Choroid plexus epithelial cell (primary cell): ENCODE measurements at regions not wholly inside any gene's neighbourhood (a gene's known extent, or its start where the extent isn't known, plus 50 kb on each side); places are given as distances from the start of the nearest gene placed in this dataset.

Source experiments
- DNase-seq: peaks from one replicate; pipeline ENCODE4 v3.0.0-alpha.2; 2010; ENCODE audit warnings: low read depth
- H3K4me3 ChIP-seq: 2 replicates; pipeline ENCODE4 v1.5.1; 2011; ENCODE audit warnings: low read depth, mild to moderate bottlenecking, control low read depth, low read length, moderate library complexity
- TF ChIP-seq, protein P1 (sequence below): conservative IDR thresholded peaks from 2 replicates; pipeline ENCODE4 v1.5.1; 2011; ENCODE audit warnings: low read depth, mild to moderate bottlenecking, control low read depth, inconsistent platforms, low read length, moderate library complexity

DNA sequence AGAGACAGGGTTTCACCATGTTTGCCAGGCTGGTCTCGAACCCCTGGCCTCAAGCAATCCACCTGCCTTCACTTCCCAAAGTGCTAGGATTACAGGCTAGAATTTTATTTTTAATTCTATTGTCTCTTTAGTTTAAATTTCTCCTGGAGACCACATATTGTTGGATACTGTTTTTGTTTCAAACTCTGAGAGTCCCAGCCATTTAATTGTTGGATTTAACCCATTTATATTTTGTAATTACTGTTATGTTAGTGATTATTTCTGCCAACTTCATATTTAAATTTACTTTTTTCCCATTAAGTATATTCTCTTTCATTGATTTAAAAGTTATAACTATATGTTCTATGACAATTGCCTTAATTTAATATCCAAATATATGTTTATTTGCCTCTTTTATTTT, 185.6 kb downstream of the ZNF248 start:
- DNase-seq: no peak
- H3K4me3 ChIP-seq: no peak overlapping the region
- TF ChIP-seq, protein P1, sequence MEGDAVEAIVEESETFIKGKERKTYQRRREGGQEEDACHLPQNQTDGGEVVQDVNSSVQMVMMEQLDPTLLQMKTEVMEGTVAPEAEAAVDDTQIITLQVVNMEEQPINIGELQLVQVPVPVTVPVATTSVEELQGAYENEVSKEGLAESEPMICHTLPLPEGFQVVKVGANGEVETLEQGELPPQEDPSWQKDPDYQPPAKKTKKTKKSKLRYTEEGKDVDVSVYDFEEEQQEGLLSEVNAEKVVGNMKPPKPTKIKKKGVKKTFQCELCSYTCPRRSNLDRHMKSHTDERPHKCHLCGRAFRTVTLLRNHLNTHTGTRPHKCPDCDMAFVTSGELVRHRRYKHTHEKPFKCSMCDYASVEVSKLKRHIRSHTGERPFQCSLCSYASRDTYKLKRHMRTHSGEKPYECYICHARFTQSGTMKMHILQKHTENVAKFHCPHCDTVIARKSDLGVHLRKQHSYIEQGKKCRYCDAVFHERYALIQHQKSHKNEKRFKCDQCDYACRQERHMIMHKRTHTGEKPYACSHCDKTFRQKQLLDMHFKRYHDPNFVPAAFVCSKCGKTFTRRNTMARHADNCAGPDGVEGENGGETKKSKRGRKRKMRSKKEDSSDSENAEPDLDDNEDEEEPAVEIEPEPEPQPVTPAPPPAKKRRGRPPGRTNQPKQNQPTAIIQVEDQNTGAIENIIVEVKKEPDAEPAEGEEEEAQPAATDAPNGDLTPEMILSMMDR: no peak

DNA sequence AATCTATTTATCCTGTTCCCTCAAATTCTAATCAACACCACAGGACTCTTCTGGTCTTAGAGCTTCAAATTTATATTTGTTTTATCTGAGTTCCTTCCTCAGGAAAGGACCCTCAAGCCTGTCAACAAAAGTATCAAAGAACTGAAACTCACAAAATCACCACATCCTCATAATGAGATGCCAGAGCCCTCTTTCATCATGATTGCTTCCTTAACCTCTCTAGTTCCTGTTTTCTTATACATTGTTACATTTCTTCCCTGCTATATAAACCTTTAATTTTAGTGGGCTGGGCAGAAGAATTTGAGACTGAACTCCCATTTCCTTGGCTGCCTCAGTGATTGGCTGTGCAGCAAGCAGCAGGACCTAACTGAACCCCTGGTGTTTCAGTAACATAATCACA, 189.7 kb downstream of the ZNF248 start:
- DNase-seq: no peak
- TF ChIP-seq, protein P1: no peak
- no peak overlapping the region for H3K4me3 ChIP-seq

DNA sequence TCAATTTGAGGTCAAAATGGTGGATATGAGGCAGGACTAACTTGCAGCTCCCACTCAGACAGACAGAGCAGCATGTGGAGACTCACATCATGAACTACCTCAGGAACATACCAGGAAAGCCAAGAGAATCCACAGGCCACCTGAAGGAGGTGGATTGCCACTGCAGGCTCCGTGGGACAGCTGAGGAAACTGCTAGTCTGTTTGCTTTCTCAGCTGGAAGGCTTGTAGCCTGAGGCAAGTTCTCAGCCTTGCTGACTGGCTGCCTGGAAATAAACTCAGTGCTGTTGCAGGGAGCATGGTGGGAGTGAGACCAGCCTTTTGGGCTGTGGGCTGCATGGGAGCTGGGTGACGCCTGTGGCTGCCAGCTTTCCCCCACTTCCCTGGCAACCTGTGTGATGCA, 202.9 kb downstream of the ZNF248 start:
- H3K4me3 ChIP-seq: no peak overlapping the region
- DNase-seq: no peak
- TF ChIP-seq, protein P1: no peak

DNA sequence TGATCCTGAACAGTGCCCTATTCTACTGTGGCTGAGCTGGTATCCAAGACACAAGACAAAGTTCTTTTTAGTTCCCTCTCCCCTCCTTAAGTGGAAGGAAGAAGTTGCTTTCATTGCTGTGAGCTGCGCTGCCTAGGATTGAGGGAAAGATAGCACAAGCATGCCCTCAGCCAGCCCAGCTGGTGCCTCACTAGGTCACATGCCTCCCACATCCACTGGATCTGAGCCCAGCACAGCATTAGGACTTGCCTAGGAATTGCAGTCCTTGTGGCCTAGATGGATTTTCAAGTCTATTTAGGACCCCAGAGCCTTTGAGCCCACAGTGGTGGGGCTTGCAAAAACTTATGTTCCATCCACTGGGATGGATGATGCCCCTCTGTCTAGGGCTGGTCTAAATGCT, 214.2 kb downstream of the ZNF248 start:
- H3K4me3 ChIP-seq: no peak overlapping the region
- TF ChIP-seq, protein P1: no peak
- no peak for DNase-seq

DNA sequence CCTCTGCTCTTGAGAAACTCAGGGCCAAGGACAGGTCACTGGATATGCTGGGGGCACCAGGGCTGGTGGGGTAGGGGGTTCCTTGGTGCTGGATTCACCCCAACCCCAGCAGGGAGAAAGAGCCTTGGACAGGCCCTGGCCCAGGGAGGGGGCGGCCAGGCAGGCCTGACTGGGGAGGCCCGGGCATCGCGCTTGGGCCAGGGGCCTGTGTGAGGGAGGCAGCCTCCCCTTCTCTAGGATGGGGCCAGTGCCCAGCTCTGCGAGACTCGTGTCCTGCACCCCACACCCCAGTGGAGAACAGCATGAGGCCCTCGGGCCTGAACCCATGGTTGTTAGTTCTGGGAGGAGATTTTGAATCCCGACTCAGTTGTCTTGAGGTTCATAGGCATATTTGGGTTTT, 217.1 kb downstream of the ZNF248 start:
- TF ChIP-seq, protein P1: no peak
- H3K4me3 ChIP-seq: no peak overlapping the region
- DNase-seq: no peak

DNA sequence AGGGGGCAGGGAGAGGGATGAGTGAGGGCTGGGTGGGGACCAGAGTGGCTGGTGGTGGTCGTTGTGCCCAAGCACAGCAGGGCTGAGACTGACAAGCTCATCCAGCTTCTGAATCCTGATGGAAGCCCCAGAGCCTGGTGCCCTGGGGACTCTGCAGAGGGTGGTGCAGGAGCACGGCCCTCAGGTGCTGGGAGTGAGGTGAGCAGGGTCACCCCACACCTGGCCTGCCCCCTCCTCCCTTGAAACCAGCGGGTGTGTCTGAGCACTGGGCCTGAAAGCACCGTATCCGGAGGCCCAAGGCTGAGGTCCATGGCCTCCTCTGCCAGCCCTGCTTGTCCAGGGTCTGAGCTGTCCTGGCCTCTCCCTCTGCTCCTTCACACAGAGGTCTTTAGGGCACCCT, 218.2 kb downstream of the ZNF248 start:
- H3K4me3 ChIP-seq: no peak overlapping the region
- TF ChIP-seq, protein P1: no peak
- DNase-seq: no peak

DNA sequence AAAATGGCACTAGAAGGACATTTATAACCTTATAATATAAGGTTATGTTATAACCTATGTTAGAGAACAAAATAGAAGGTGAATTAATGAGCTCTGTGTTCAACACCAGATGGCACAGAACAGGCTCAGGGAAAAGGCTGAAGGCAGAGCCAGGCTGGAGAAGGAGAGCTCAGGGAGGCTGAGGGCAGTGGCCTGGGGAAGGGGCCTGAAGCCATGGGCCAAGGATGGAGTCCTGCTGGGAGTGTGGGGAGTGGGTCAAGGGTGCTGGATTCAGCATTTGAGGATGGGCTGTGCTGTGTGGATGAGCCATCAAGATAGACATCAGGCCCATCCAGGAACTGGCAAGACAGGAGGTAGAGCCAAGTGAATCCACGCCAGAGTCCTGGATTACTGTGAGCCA, 218.8 kb downstream of the ZNF248 start:
- TF ChIP-seq, protein P1: no peak
- H3K4me3 ChIP-seq: no peak overlapping the region
- no peak for DNase-seq
